ENCODE measurements at regions not wholly inside any gene's neighbourhood (a gene's known extent, or its start where the extent isn't known, plus 50 kb on each side); places are given as distances from the start of the nearest gene placed in this dataset.

- Histone ChIP-seq H3K9me3 (ENCODE audit: severe bottlenecking) (no peaks in the 10 kb centered on the region), H3K4me3 (ENCODE audit: severe bottlenecking) (no peak overlapping the region), H3K4me1 (ENCODE audit: insufficient read depth, poor library complexity, severe bottlenecking) (no peaks in the 10 kb centered on the region), H3K27ac (ENCODE audit: poor library complexity, severe bottlenecking) (no peak overlapping the region), H3K27me3 (ENCODE audit: insufficient read depth, poor library complexity, severe bottlenecking) (peaks cover 8% of the 10 kb centered on the region), H3K36me3 (ENCODE audit: low read depth) (no peaks in the 10 kb centered on the region)
- no peak for DNase-seq (ENCODE audit: low spot score)
- TF ChIP-seq, protein P1, sequence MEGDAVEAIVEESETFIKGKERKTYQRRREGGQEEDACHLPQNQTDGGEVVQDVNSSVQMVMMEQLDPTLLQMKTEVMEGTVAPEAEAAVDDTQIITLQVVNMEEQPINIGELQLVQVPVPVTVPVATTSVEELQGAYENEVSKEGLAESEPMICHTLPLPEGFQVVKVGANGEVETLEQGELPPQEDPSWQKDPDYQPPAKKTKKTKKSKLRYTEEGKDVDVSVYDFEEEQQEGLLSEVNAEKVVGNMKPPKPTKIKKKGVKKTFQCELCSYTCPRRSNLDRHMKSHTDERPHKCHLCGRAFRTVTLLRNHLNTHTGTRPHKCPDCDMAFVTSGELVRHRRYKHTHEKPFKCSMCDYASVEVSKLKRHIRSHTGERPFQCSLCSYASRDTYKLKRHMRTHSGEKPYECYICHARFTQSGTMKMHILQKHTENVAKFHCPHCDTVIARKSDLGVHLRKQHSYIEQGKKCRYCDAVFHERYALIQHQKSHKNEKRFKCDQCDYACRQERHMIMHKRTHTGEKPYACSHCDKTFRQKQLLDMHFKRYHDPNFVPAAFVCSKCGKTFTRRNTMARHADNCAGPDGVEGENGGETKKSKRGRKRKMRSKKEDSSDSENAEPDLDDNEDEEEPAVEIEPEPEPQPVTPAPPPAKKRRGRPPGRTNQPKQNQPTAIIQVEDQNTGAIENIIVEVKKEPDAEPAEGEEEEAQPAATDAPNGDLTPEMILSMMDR (IDR thresholded peaks at IDR 0.05; ENCODE audit: poor library complexity, severe bottlenecking) = no peak
- ATAC-seq (ENCODE audit: low read depth) = no peak
Measured at GRCh38 chr22:49362211-49362839, 465.3 kb downstream of the BRD1 start.

DNA sequence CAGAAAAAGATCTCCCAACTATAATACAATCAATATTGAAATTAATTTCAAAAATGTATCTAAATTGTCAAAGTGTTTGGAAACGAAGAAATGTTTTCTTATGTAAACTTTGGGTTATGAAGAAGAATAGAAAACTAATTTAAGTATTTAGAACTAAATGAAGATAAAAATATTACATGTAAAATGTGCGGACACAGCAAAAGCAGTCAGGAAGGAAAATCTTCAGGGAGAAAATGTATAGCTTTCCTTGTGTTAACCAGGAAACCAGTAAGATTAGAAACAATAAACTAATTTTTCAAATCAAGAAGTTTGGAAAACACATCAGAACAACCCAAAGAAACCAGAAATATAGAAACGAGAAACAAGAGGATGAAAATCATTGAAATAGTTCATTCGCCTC is 466.5 kb downstream of the BRD1 start:
- Histone ChIP-seq H3K27me3 (ENCODE audit: insufficient read depth, poor library complexity, severe bottlenecking) (peaks cover 8% of the 10 kb centered on the region), H3K4me1 (ENCODE audit: insufficient read depth, poor library complexity, severe bottlenecking) (no peaks in the 10 kb centered on the region), H3K4me3 (ENCODE audit: severe bottlenecking) (no peak overlapping the region), H3K9me3 (ENCODE audit: severe bottlenecking) (no peaks in the 10 kb centered on the region), H3K36me3 (ENCODE audit: low read depth) (no peaks in the 10 kb centered on the region), H3K27ac (ENCODE audit: poor library complexity, severe bottlenecking) (no peak overlapping the region)
- DNase-seq (ENCODE audit: low spot score) = no peak
- TF ChIP-seq, protein P1 (IDR thresholded peaks at IDR 0.05; ENCODE audit: poor library complexity, severe bottlenecking) = no peak
- ATAC-seq (ENCODE audit: low read depth) = no peak

DNA sequence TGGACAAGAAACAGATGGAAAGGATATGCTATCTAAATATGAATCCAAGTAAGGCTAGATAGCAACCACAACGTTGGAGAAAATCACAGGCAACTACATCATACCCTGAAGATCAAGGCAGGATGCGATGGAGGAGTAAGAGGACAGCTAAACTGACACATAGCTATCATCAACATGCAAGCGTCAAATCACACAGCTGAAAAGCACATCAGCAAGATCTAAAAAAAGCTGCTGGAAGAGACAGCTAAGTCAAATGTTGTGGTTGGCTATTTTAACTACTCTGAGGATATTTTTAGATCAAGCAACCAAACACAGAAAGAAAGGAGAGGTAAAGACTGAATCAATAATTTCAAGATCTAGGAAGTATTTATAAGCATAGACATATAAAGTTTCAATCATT is 466.9 kb downstream of the BRD1 start:
- no peak for DNase-seq (ENCODE audit: low spot score)

DNA sequence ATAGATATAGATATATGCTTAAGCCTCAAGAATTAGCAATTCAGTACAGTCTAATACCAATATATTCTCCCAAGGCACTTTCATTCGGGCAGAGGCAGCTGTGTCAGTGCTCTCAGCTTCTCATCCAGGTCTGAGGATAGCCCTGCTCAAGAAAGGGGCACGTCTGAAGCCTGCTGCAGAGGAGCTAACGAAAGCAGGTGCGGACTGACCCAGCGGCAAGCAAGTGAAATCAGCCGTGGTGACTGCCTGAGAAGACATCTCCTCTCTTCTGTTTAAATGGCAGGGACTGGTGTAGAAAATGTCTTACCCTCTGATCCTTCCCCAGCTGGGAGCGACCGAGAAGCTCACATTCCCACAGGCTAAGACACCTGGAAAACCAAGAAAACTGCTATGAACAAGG is 468.6 kb downstream of the BRD1 start:
- no peak overlapping the region for H3K4me3 ChIP-seq (ENCODE audit: severe bottlenecking)
- TF ChIP-seq, protein P1 (IDR thresholded peaks at IDR 0.05; ENCODE audit: poor library complexity, severe bottlenecking) = no peak
- no peaks in the 10 kb centered on the region for H3K36me3 ChIP-seq (ENCODE audit: low read depth)
- H3K27ac ChIP-seq (ENCODE audit: poor library complexity, severe bottlenecking) = no peak overlapping the region
- no peaks in the 10 kb centered on the region for H3K4me1 ChIP-seq (ENCODE audit: insufficient read depth, poor library complexity, severe bottlenecking)
- no peak for ATAC-seq (ENCODE audit: low read depth)
- H3K27me3 ChIP-seq (ENCODE audit: insufficient read depth, poor library complexity, severe bottlenecking) = peaks cover 8% of the 10 kb centered on the region
- H3K9me3 ChIP-seq (ENCODE audit: severe bottlenecking) = no peaks in the 10 kb centered on the region
- no peak for DNase-seq (ENCODE audit: low spot score)

More for the DNA sequence above, 466.9 kb downstream of the BRD1 start:
- H3K36me3 ChIP-seq (ENCODE audit: low read depth) = no peaks in the 10 kb centered on the region
- TF ChIP-seq, protein P1 (IDR thresholded peaks at IDR 0.05; ENCODE audit: poor library complexity, severe bottlenecking) = no peak
- H3K9me3 ChIP-seq (ENCODE audit: severe bottlenecking) = no peaks in the 10 kb centered on the region
- no peaks in the 10 kb centered on the region for H3K4me1 ChIP-seq (ENCODE audit: insufficient read depth, poor library complexity, severe bottlenecking)
- H3K4me3 ChIP-seq (ENCODE audit: severe bottlenecking) = no peak overlapping the region
- H3K27me3 ChIP-seq (ENCODE audit: insufficient read depth, poor library complexity, severe bottlenecking) = peaks cover 8% of the 10 kb centered on the region
- no peak overlapping the region for H3K27ac ChIP-seq (ENCODE audit: poor library complexity, severe bottlenecking)
- ATAC-seq (ENCODE audit: low read depth) = no peak

DNA sequence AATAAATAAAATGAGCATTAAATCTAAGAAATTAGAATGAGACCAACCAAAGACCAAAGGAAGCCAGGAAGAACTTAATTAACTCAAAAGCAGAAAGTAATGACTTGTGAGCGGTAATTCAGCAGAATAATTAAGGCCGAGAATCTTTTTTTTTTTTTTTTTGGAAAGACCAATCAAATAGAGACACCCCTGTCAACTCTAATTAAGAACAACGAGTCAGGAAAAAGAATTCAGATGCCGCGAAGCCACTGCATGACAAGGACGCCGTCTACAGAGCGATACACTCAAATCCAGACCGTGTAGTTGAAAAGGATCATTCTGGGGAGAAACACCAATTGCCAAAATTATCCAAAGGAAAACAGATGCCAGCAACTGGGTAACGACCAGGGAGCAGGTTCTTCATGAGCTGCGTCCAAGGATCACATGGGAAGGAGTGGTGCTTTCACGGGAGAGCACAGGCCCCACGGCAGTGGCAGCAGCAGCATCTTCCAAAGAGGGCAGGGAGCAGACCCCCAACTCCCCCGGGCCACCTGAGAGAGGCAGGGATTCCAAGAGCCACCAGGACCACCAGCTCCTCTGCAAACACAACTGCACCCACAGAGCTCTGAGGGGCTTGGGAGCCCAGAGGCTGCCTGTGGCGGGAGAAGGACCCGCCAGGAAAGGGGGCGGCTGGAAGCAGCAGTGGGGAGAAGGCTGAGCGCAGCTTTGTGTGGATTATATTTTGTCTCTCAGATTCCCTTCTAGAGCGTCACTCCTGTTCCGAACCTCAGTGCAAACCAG is 469.8 kb downstream of the BRD1 start:
- H3K27ac ChIP-seq (ENCODE audit: poor library complexity, severe bottlenecking) = no peak overlapping the region
- H3K9me3 ChIP-seq (ENCODE audit: severe bottlenecking) = no peaks in the 10 kb centered on the region
- no peak overlapping the region for H3K4me3 ChIP-seq (ENCODE audit: severe bottlenecking)
- DNase-seq (ENCODE audit: low spot score) (no peak), ATAC-seq (ENCODE audit: low read depth) (no peak)
- no peaks in the 10 kb centered on the region for H3K36me3 ChIP-seq (ENCODE audit: low read depth)
- H3K4me1 ChIP-seq (ENCODE audit: insufficient read depth, poor library complexity, severe bottlenecking) = no peaks in the 10 kb centered on the region
- peaks cover 8% of the 10 kb centered on the region for H3K27me3 ChIP-seq (ENCODE audit: insufficient read depth, poor library complexity, severe bottlenecking)
- TF ChIP-seq, protein P1 (IDR thresholded peaks at IDR 0.05; ENCODE audit: poor library complexity, severe bottlenecking) = no peak
